Chondrocyte (in vitro differentiated cells): ENCODE measurements at regions not wholly inside any gene's neighbourhood (a gene's known extent, or its start where the extent isn't known, plus 50 kb on each side); places are given as distances from the start of the nearest gene placed in this dataset.

ENCODE experiments used
- DNase-seq: peaks from one replicate; pipeline ENCODE4 v3.0.0; 2021; ENCODE audit warnings: mixed read lengths, low spot score
- H3K27ac Mint-ChIP-seq: one replicate; pipeline ENCODE4 v1.8.0; 2021; ENCODE audit warnings: mild to moderate bottlenecking, moderate library complexity, mixed read lengths; ENCODE audit not compliant: unreplicated experiment
- H3K27me3 Mint-ChIP-seq: 2 replicates; pipeline ENCODE4 v1.8.0; 2021; ENCODE audit warnings: low read depth, mixed read lengths
- H3K36me3 Mint-ChIP-seq: 2 replicates; pipeline ENCODE4 v1.8.0; 2021; ENCODE audit warnings: low read depth, mixed read lengths
- H3K4me1 Mint-ChIP-seq: 2 replicates; pipeline ENCODE4 v1.8.0; 2021; ENCODE audit warnings: low read depth, mild to moderate bottlenecking, mixed read lengths
- H3K4me3 Mint-ChIP-seq: one replicate; pipeline ENCODE4 v1.8.0; 2021; ENCODE audit warnings: mild to moderate bottlenecking, moderate library complexity, mixed read lengths; ENCODE audit not compliant: unreplicated experiment
- H3K9me3 Mint-ChIP-seq: 2 replicates; pipeline ENCODE4 v1.8.0; 2021; ENCODE audit warnings: low read depth, mixed read lengths
- TF ChIP-seq, protein P1 (sequence below): fragments of 200-600 bp; sonication (generic); IDR thresholded peaks from 2 replicates; pipeline ENCODE4 v1.5.0; 2021; ENCODE audit warnings: antibody characterized with exemption, mild to moderate bottlenecking, moderate library complexity

- H3K36me3 Mint-ChIP-seq: no peaks in the 10 kb centered on the region
- H3K27ac Mint-ChIP-seq: no peak overlapping the region
- H3K4me3 Mint-ChIP-seq: no peak overlapping the region
- H3K4me1 Mint-ChIP-seq: peaks cover 5% of the 10 kb centered on the region
- H3K9me3 Mint-ChIP-seq: peaks cover 5% of the 10 kb centered on the region
- H3K27me3 Mint-ChIP-seq: peaks cover 4% of the 10 kb centered on the region
- TF ChIP-seq, protein P1, sequence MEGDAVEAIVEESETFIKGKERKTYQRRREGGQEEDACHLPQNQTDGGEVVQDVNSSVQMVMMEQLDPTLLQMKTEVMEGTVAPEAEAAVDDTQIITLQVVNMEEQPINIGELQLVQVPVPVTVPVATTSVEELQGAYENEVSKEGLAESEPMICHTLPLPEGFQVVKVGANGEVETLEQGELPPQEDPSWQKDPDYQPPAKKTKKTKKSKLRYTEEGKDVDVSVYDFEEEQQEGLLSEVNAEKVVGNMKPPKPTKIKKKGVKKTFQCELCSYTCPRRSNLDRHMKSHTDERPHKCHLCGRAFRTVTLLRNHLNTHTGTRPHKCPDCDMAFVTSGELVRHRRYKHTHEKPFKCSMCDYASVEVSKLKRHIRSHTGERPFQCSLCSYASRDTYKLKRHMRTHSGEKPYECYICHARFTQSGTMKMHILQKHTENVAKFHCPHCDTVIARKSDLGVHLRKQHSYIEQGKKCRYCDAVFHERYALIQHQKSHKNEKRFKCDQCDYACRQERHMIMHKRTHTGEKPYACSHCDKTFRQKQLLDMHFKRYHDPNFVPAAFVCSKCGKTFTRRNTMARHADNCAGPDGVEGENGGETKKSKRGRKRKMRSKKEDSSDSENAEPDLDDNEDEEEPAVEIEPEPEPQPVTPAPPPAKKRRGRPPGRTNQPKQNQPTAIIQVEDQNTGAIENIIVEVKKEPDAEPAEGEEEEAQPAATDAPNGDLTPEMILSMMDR: no peak
- no peak for DNase-seq
Measured at GRCh38 chr2:175624785-175625184, 377.3 kb downstream of the LNPK start.

DNA sequence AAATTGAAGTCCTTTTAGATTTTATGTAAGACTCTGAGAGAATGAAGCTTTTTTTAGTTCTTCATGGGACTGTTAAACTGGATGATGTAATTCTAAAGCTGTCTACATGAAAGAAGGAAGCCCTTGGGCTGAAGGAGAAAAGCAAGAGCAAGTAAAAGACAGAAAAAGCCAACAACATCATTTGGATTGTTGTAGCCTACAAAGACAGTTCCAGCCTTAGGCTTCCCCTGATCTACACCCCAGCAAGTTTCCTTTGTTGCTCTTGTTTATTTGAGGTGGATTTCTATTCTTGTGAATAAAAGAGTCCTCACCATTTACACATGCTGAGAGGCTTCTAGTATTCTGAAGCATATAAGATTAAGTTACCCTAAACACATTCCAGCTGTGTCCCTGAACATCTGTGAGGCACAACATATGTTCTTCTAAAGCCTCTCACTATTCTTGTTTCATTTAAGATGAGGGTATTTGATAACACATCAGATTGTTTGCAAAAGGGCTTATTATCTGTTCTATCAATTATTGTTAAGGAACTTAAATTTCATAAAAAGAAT lies 377.8 kb downstream of the LNPK start:
- TF ChIP-seq, protein P1: no peak
- Mint-ChIP-seq H3K4me1 (peaks cover 5% of the 10 kb centered on the region), H3K9me3 (peaks cover 5% of the 10 kb centered on the region), H3K27me3 (peaks cover 4% of the 10 kb centered on the region), H3K36me3 (no peaks in the 10 kb centered on the region), H3K27ac (no peak overlapping the region), H3K4me3 (no peak overlapping the region)
- DNase-seq: no peak

DNA sequence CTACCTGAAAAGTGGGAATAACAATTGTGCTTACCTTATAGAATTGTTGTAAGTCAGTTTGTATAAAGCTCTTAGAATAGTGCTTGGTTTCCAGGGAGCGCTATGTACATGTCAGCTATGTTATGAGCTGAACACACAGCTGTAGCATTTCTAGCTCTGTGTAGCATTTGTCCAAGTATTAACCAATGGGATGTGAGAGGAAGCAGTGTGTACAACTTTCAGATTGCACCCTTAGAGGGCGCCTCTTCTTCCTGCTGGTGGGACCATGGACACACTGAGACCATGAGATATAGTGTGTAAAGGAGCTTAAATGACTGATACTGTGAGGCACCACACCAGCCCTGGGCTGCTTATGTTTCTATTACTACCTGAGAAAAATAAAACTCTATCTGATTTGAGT lies 380.2 kb downstream of the LNPK start:
- Mint-ChIP-seq H3K4me1 (peaks cover 5% of the 10 kb centered on the region), H3K36me3 (no peaks in the 10 kb centered on the region), H3K9me3 (no peaks in the 10 kb centered on the region), H3K27ac (no peak overlapping the region), H3K27me3 (peaks cover 4% of the 10 kb centered on the region), H3K4me3 (no peak overlapping the region)
- no peak for DNase-seq
- TF ChIP-seq, protein P1: no peak

- TF ChIP-seq, protein P1: no peak
- H3K9me3 Mint-ChIP-seq: no peaks in the 10 kb centered on the region
- H3K27me3 Mint-ChIP-seq: peaks cover 4% of the 10 kb centered on the region
- DNase-seq: no peak
- no peaks in the 10 kb centered on the region for H3K36me3 Mint-ChIP-seq
- H3K4me3 Mint-ChIP-seq: no peak overlapping the region
- no peak overlapping the region for H3K27ac Mint-ChIP-seq
- peaks cover 5% of the 10 kb centered on the region for H3K4me1 Mint-ChIP-seq
Measured at GRCh38 chr2:175620106-175620505, 382.0 kb downstream of the LNPK start.

DNA sequence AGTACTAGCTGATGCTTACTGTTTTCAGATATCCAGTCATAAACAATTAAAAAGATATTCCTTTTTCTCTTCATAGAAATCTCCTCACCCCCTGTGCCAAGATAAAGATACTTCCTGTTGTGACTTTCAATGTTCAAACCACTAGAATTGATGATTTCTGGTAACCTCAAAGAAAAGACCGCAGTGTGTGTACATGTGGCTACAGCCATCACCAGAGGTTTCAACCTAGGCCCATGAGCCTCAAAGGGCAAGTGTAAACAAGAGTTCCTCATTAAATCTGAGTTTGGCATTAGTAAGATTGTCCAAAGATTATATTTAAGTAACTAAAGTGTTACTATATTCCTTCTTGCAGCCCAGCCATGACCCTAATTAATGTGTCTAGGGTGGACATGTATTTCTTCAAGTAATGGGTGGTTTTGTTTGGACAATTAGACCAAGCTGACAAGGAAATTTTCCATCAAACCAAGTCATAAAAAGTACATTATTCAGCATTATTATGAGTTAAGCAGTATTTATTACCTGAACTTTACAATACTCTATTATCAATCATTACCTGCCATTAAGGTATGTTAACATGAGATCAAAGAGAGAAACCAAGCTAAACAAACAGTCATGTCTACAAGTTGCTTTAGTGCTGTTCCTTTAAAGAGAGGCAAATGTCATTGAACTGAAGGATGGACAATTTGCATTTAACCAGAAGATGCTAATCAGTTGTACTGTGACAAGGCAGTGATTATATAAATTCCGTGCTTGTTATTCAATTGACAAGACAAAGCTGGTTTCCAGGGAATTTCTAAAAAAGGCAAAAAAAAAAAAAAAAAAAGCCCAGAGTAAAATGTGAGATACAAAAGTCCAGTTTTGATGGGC lies 382.7 kb downstream of the LNPK start:
- Mint-ChIP-seq H3K4me3 (no peak overlapping the region), H3K4me1 (peaks cover 5% of the 10 kb centered on the region)
- TF ChIP-seq, protein P1: no peak

More for the DNA sequence above, 382.7 kb downstream of the LNPK start:
- DNase-seq: no peak
- Mint-ChIP-seq H3K27me3 (peaks cover 4% of the 10 kb centered on the region), H3K27ac (no peak overlapping the region), H3K9me3 (no peaks in the 10 kb centered on the region), H3K36me3 (no peaks in the 10 kb centered on the region)
